Mucosa of stomach (tissue), 1 donor: ENCODE measurements at regions not wholly inside any gene's neighbourhood (a gene's known extent, or its start where the extent isn't known, plus 50 kb on each side); places are given as distances from the start of the nearest gene placed in this dataset.
"Not testable (repeated sequence)": the region's sequence is repeated elsewhere in the genome, so short reads cannot be mapped to it uniquely, and the experiment has no call there.

Experiments used
- H3K27me3 ChIP-seq: one replicate; pipeline ENCODE4 v1.7.0; 2013; ENCODE audit warnings: mild to moderate bottlenecking, low read length; ENCODE audit not compliant: control insufficient read depth, insufficient read depth
- H3K36me3 ChIP-seq: one replicate; pipeline ENCODE4 v1.7.0; 2013; ENCODE audit warnings: low read length; ENCODE audit not compliant: control insufficient read depth, insufficient read depth
- H3K4me1 ChIP-seq: one replicate; pipeline ENCODE4 v1.7.0; 2013; ENCODE audit warnings: mild to moderate bottlenecking, low read length; ENCODE audit not compliant: control insufficient read depth, insufficient read depth
- H3K4me3 ChIP-seq: one replicate; pipeline ENCODE4 v1.7.0; 2013; ENCODE audit warnings: low read length
- H3K9ac ChIP-seq: one replicate; pipeline ENCODE4 v1.7.0; 2013; ENCODE audit warnings: mild to moderate bottlenecking, low read length, moderate library complexity
- H3K9me3 ChIP-seq: one replicate; pipeline ENCODE4 v1.7.0; 2013; ENCODE audit warnings: mild to moderate bottlenecking, low read length, moderate library complexity; ENCODE audit not compliant: control insufficient read depth
- donor health status: Pancreatic carcinoma.

- Histone ChIP-seq H3K4me1 (peaks cover 10% of the 10 kb centered on the region), H3K36me3 (no peaks in the 10 kb centered on the region), H3K9me3 (no peaks in the 10 kb centered on the region), H3K9ac (no peak overlapping the region), H3K27me3 (no peaks in the 10 kb centered on the region), H3K4me3 (no peak overlapping the region)
Measured at GRCh38 chr4:38531141-38531727, 132.8 kb upstream of the KLF3 start.

- no peak overlapping the region for H3K4me3 ChIP-seq
- H3K27me3 ChIP-seq, result no peaks in the 10 kb centered on the region
- H3K9me3 ChIP-seq, result no peaks in the 10 kb centered on the region
- no peaks in the 10 kb centered on the region for H3K36me3 ChIP-seq
- peaks cover 20% of the 10 kb centered on the region for H3K4me1 ChIP-seq
- no peak overlapping the region for H3K9ac ChIP-seq
Measured at GRCh38 chr4:38532908-38533499, 131.0 kb upstream of the KLF3 start.

GRCh38 chr4:38534344-38535045 is 129.5 kb upstream of the KLF3 start:
- peaks cover 14% of the 10 kb centered on the region for H3K4me1 ChIP-seq
- no peaks in the 10 kb centered on the region for H3K36me3 ChIP-seq
- no peak overlapping the region for H3K9ac ChIP-seq
- H3K4me3 ChIP-seq, result no peak overlapping the region
- no peaks in the 10 kb centered on the region for H3K27me3 ChIP-seq
- H3K9me3 ChIP-seq, result no peaks in the 10 kb centered on the region

GRCh38 chr4:38535071-38535470 is 128.9 kb upstream of the KLF3 start:
- not testable (repeated sequence) for H3K27me3 ChIP-seq, H3K9me3 ChIP-seq, H3K9ac ChIP-seq, H3K4me3 ChIP-seq, H3K4me1 ChIP-seq, H3K36me3 ChIP-seq

GRCh38 chr4:38535717-38536116 is 128.3 kb upstream of the KLF3 start:
- Histone ChIP-seq H3K9me3 (no peaks in the 10 kb centered on the region), H3K4me3 (no peak overlapping the region), H3K36me3 (no peaks in the 10 kb centered on the region), H3K4me1 (peaks cover 9% of the 10 kb centered on the region), H3K9ac (no peak overlapping the region), H3K27me3 (no peaks in the 10 kb centered on the region)

- no peaks in the 10 kb centered on the region for H3K27me3 ChIP-seq
- no peaks in the 10 kb centered on the region for H3K36me3 ChIP-seq
- H3K4me3 ChIP-seq, result no peak overlapping the region
- no peak overlapping the region for H3K9ac ChIP-seq
- H3K9me3 ChIP-seq, result no peaks in the 10 kb centered on the region
- peaks cover 9% of the 10 kb centered on the region for H3K4me1 ChIP-seq
Measured at GRCh38 chr4:38536716-38537115, 127.3 kb upstream of the KLF3 start.

GRCh38 chr4:38537666-38538065 is 126.3 kb upstream of the KLF3 start:
- Histone ChIP-seq H3K4me3 (no peak overlapping the region), H3K4me1 (peaks cover 9% of the 10 kb centered on the region), H3K27me3 (no peaks in the 10 kb centered on the region), H3K36me3 (no peaks in the 10 kb centered on the region), H3K9me3 (no peaks in the 10 kb centered on the region), H3K9ac (no peak overlapping the region)

- H3K9ac ChIP-seq, result no peak overlapping the region
- no peaks in the 10 kb centered on the region for H3K27me3 ChIP-seq
- no peak overlapping the region for H3K4me3 ChIP-seq
- no peaks in the 10 kb centered on the region for H3K36me3 ChIP-seq
- H3K9me3 ChIP-seq, result no peaks in the 10 kb centered on the region
- H3K4me1 ChIP-seq, result peaks cover 9% of the 10 kb centered on the region
Measured at GRCh38 chr4:38538517-38538916, 125.5 kb upstream of the KLF3 start.

GRCh38 chr4:38539501-38539900 is 124.5 kb upstream of the KLF3 start:
- Histone ChIP-seq H3K27me3 (no peaks in the 10 kb centered on the region), H3K4me1 (peaks cover 9% of the 10 kb centered on the region), H3K4me3 (no peak overlapping the region), H3K9me3 (no peaks in the 10 kb centered on the region), H3K9ac (no peak overlapping the region), H3K36me3 (no peaks in the 10 kb centered on the region)

- Histone ChIP-seq H3K9ac (no peak overlapping the region), H3K4me1 (no peaks in the 10 kb centered on the region), H3K27me3 (no peaks in the 10 kb centered on the region), H3K36me3 (no peaks in the 10 kb centered on the region), H3K4me3 (no peak overlapping the region), H3K9me3 (no peaks in the 10 kb centered on the region)
Measured at GRCh38 chr4:38547052-38547451, 116.9 kb upstream of the KLF3 start.

GRCh38 chr4:38548256-38548655 is 115.7 kb upstream of the KLF3 start:
- Histone ChIP-seq H3K4me1 (no peaks in the 10 kb centered on the region), H3K27me3 (no peaks in the 10 kb centered on the region), H3K4me3 (no peak overlapping the region), H3K36me3 (no peaks in the 10 kb centered on the region), H3K9me3 (no peaks in the 10 kb centered on the region), H3K9ac (no peak overlapping the region)

GRCh38 chr4:38559374-38559773 is 104.6 kb upstream of the KLF3 start:
- Histone ChIP-seq H3K36me3 (no peaks in the 10 kb centered on the region), H3K4me1 (peaks cover 10% of the 10 kb centered on the region), H3K9me3 (no peaks in the 10 kb centered on the region), H3K27me3 (no peaks in the 10 kb centered on the region), H3K9ac (no peak overlapping the region), H3K4me3 (no peak overlapping the region)
